ENCODE measurements at regions not wholly inside any gene's neighbourhood (a gene's known extent, or its start where the extent isn't known, plus 50 kb on each side); places are given as distances from the start of the nearest gene placed in this dataset.
A peak's percentile ranks its signal among the peaks of the same experiment; 100 is the strongest.

DNA sequence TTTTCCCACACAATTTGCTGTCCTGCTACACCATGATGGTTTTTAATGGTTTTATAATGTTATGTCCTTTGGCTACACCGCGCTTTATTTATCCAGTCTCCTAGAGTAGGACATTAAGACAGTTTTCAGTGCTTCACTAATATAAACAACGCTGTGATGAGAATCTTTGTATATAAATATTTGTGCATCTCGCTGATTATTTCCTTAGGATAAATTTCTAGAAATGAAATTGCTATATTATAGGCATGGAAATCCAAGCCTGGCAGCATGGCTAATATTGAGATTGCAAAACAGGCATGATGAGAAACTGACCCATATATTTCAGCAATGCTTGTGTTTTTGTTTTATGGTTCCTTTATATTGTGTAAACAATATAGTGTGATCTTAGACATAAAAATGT lies 81.4 kb upstream of the ATXN1 start:
- H3K36me3 ChIP-seq (ENCODE audit: control insufficient read depth in 4 of 4, insufficient read depth in 4 of 4, low read length in 3 of 4), result no peaks in the 10 kb centered on the region
- H3K27ac ChIP-seq (ENCODE audit: insufficient read depth in 1 of 2, low read depth in 1 of 2, low read length in 2 of 2, poor library complexity in 1 of 2, severe bottlenecking in 2 of 2), result no peak overlapping the region
- ChIA-PET POLR2A (no interaction called here), CTCF (no interaction called here)
- H3K27me3 ChIP-seq (replicated peaks in 2 of 5; ENCODE audit: control insufficient read depth in 4 of 5, insufficient read depth in 5 of 5, low read length in 4 of 5), result no peaks in the 10 kb centered on the region
- H3K9me3 ChIP-seq (ENCODE audit: control extremely low read depth in 1 of 5, control insufficient read depth in 4 of 5, insufficient read depth in 2 of 5, low read depth in 1 of 5, low read length in 4 of 5), result peaks cover 0 to 1% (median 0%) of the 10 kb centered on the region in 5 experiments
- H3K4me1 ChIP-seq (ENCODE audit: control extremely low read depth in 1 of 4, control insufficient read depth in 4 of 4, insufficient read depth in 4 of 4, low read length in 3 of 4), result peaks cover 2 to 21% (median 15%) of the 10 kb centered on the region in 4 experiments
- no CpG with 5 or more reads among the region's 4 CpGs for WGBS (ENCODE audit: insufficient coverage)
- no peak overlapping the region for H3K4me3 ChIP-seq (ENCODE audit: control insufficient read depth in 1 of 7, extremely low read depth in 1 of 7, insufficient read depth in 4 of 7, low read depth in 2 of 7, low read length in 6 of 7)
- no peak for DNase-seq

- H3K4me1 ChIP-seq (ENCODE audit: control extremely low read depth in 1 of 4, control insufficient read depth in 4 of 4, insufficient read depth in 4 of 4, low read length in 3 of 4), result peaks cover 2 to 34% (median 27%) of the 10 kb centered on the region in 4 experiments
- peaks cover 0 to 1% (median 0%) of the 10 kb centered on the region in 5 experiments for H3K9me3 ChIP-seq (ENCODE audit: control extremely low read depth in 1 of 5, control insufficient read depth in 4 of 5, insufficient read depth in 2 of 5, low read depth in 1 of 5, low read length in 4 of 5)
- WGBS (ENCODE audit: insufficient coverage), result 97% methylated on average over 6 of the region's 7 CpGs
- no peaks in the 10 kb centered on the region for H3K36me3 ChIP-seq (ENCODE audit: control insufficient read depth in 4 of 4, insufficient read depth in 4 of 4, low read length in 3 of 4)
- H3K4me3 ChIP-seq (ENCODE audit: control insufficient read depth in 1 of 7, extremely low read depth in 1 of 7, insufficient read depth in 4 of 7, low read depth in 2 of 7, low read length in 6 of 7), result no peak overlapping the region
- DNase-seq, result no peak
- no peaks in the 10 kb centered on the region for H3K27me3 ChIP-seq (replicated peaks in 2 of 5; ENCODE audit: control insufficient read depth in 4 of 5, insufficient read depth in 5 of 5, low read length in 4 of 5)
- ChIA-PET CTCF (interaction anchor here (1.3 to 1.5 kb wide), 2 partner anchors 22 to 105 kb away, joined by 4 to 5 read pairs; no protein-coding TSS in a partner anchor), POLR2A (no interaction called here)
- no peak overlapping the region for H3K27ac ChIP-seq (ENCODE audit: insufficient read depth in 1 of 2, low read depth in 1 of 2, low read length in 2 of 2, poor library complexity in 1 of 2, severe bottlenecking in 2 of 2)
These were observed 80.0 kb upstream of the ATXN1 start for GRCh38 chr6:16841241-16841640.

DNA sequence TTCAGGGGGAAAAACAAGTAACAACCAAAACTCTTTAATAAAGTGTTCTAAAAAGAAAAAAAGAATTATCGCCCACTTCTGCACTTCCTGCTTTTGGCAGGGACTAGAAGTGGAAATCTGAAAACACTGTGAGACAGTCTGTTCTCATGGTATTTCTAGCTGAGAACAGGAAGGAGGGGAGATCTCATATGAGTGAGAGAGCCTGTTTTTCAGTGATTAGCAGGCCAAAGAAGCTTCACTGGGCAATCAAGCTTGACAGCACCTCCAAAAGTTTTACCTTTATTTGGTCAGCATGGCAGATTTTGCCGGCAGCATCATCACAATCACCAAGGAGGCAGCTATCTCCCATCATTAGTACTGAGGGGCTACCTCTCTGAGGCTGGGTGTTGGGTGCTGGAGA lies 79.5 kb upstream of the ATXN1 start:
- Histone ChIP-seq H3K4me1 (ENCODE audit: control extremely low read depth in 1 of 4, control insufficient read depth in 4 of 4, insufficient read depth in 4 of 4, low read length in 3 of 4) (peaks cover 4 to 39% (median 32%) of the 10 kb centered on the region in 4 experiments), H3K27ac (ENCODE audit: insufficient read depth in 1 of 2, low read depth in 1 of 2, low read length in 2 of 2, poor library complexity in 1 of 2, severe bottlenecking in 2 of 2) (peak overlapping the region in 1 of 2 experiments; percentile 43), H3K27me3 (replicated peaks in 2 of 5; ENCODE audit: control insufficient read depth in 4 of 5, insufficient read depth in 5 of 5, low read length in 4 of 5) (no peaks in the 10 kb centered on the region), H3K36me3 (ENCODE audit: control insufficient read depth in 4 of 4, insufficient read depth in 4 of 4, low read length in 3 of 4) (no peaks in the 10 kb centered on the region), H3K9me3 (ENCODE audit: control extremely low read depth in 1 of 5, control insufficient read depth in 4 of 5, insufficient read depth in 2 of 5, low read depth in 1 of 5, low read length in 4 of 5) (peaks cover 0 to 1% (median 0%) of the 10 kb centered on the region in 5 experiments), H3K4me3 (ENCODE audit: control insufficient read depth in 1 of 7, extremely low read depth in 1 of 7, insufficient read depth in 4 of 7, low read depth in 2 of 7, low read length in 6 of 7) (peak overlapping the region in 1 of 7 experiments; percentile 21)
- CTCF ChIA-PET, result interaction anchor here (0.6 to 1.5 kb wide), 7 partner anchors 9 to 329 kb away, joined by 3 to 5 read pairs (median 3); no protein-coding TSS in a partner anchor
- POLR2A ChIA-PET, result no interaction called here
- peak in 2 of 3 donors; percentile 49 to 70 for DNase-seq
- 0% methylated on average over 2 of the region's 2 CpGs for WGBS (ENCODE audit: insufficient coverage)

- CTCF ChIA-PET, result interaction anchor here (0.6 to 1.5 kb wide), 7 partner anchors 10 to 330 kb away, joined by 3 to 5 read pairs (median 3); no protein-coding TSS in a partner anchor
- peaks cover 4 to 39% (median 32%) of the 10 kb centered on the region in 4 experiments for H3K4me1 ChIP-seq (ENCODE audit: control extremely low read depth in 1 of 4, control insufficient read depth in 4 of 4, insufficient read depth in 4 of 4, low read length in 3 of 4)
- no peaks in the 10 kb centered on the region for H3K36me3 ChIP-seq (ENCODE audit: control insufficient read depth in 4 of 4, insufficient read depth in 4 of 4, low read length in 3 of 4)
- WGBS (ENCODE audit: insufficient coverage), result no CpG with 5 or more reads among the region's 3 CpGs
- H3K27ac ChIP-seq (ENCODE audit: insufficient read depth in 1 of 2, low read depth in 1 of 2, low read length in 2 of 2, poor library complexity in 1 of 2, severe bottlenecking in 2 of 2), result peak overlapping the region in 1 of 2 experiments; percentile 43
- peaks cover 0 to 1% (median 0%) of the 10 kb centered on the region in 5 experiments for H3K9me3 ChIP-seq (ENCODE audit: control extremely low read depth in 1 of 5, control insufficient read depth in 4 of 5, insufficient read depth in 2 of 5, low read depth in 1 of 5, low read length in 4 of 5)
- H3K27me3 ChIP-seq (replicated peaks in 2 of 5; ENCODE audit: control insufficient read depth in 4 of 5, insufficient read depth in 5 of 5, low read length in 4 of 5), result no peaks in the 10 kb centered on the region
- peak overlapping the region in 2 of 7 experiments; percentile 7 to 21 for H3K4me3 ChIP-seq (ENCODE audit: control insufficient read depth in 1 of 7, extremely low read depth in 1 of 7, insufficient read depth in 4 of 7, low read depth in 2 of 7, low read length in 6 of 7)
- POLR2A ChIA-PET, result no interaction called here
- DNase-seq, result peak in 1 of 3 donors; percentile 25
These were observed 79.0 kb upstream of the ATXN1 start for GRCh38 chr6:16840291-16840690.

- H3K4me3 ChIP-seq (ENCODE audit: control insufficient read depth in 1 of 7, extremely low read depth in 1 of 7, insufficient read depth in 4 of 7, low read depth in 2 of 7, low read length in 6 of 7), result no peak overlapping the region
- no peak overlapping the region for H3K27ac ChIP-seq (ENCODE audit: insufficient read depth in 1 of 2, low read depth in 1 of 2, low read length in 2 of 2, poor library complexity in 1 of 2, severe bottlenecking in 2 of 2)
- peaks cover 0 to 1% (median 0%) of the 10 kb centered on the region in 5 experiments for H3K9me3 ChIP-seq (ENCODE audit: control extremely low read depth in 1 of 5, control insufficient read depth in 4 of 5, insufficient read depth in 2 of 5, low read depth in 1 of 5, low read length in 4 of 5)
- peak in 2 of 3 donors; percentile 33 to 52 for DNase-seq
- ChIA-PET POLR2A (no interaction called here), CTCF (interaction anchor here (1.0 to 1.5 kb wide), 5 partner anchors 10 to 107 kb away, joined by 3 to 4 read pairs (median 3); no protein-coding TSS in a partner anchor)
- WGBS (ENCODE audit: insufficient coverage), result 100% methylated on average over 1 of the region's 2 CpGs
- H3K36me3 ChIP-seq (ENCODE audit: control insufficient read depth in 4 of 4, insufficient read depth in 4 of 4, low read length in 3 of 4), result no peaks in the 10 kb centered on the region
- H3K4me1 ChIP-seq (ENCODE audit: control extremely low read depth in 1 of 4, control insufficient read depth in 4 of 4, insufficient read depth in 4 of 4, low read length in 3 of 4), result peaks cover 4 to 39% (median 32%) of the 10 kb centered on the region in 4 experiments
- H3K27me3 ChIP-seq (replicated peaks in 2 of 5; ENCODE audit: control insufficient read depth in 4 of 5, insufficient read depth in 5 of 5, low read length in 4 of 5), result no peaks in the 10 kb centered on the region
These were observed 78.4 kb upstream of the ATXN1 start for GRCh38 chr6:16839631-16840179.

DNA sequence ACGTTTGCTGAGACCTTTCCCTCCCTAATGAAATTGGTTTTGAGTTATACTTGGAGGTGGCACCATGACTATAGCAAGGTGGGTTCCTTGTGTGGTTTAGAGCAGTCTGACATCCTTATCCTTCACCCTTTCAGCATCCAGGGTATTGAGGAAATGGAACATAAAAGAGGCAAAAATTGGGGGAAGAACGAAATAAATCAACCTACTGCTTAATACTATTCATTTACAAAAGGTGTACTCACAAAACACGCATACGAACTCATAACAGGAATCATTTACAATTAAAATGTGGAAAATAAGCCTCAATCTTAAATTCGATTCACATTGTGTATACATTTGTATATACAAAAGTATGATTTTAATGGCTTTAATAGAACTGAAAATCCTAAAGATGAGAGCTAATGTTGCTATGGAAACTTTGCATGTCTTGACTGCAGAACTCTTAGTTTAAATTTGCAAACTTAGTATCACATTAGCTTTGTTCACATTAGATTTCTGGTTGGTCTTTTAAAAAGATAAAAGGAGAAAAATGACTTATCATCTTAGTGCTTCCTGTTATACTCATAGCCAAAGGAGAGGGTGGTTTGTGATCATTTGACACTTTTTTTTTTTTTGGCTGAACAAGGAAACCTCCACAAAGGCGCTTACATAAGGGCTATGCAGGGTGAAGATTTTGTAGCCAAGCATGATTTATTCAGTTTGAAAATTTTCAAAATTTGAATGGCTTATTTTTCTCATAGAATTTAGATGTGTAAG lies 76.1 kb upstream of the ATXN1 start:
- H3K27me3 ChIP-seq (replicated peaks in 2 of 5; ENCODE audit: control insufficient read depth in 4 of 5, insufficient read depth in 5 of 5, low read length in 4 of 5), result no peaks in the 10 kb centered on the region
- 33% methylated on average over 1 of the region's 6 CpGs for WGBS (ENCODE audit: insufficient coverage)
- H3K27ac ChIP-seq (ENCODE audit: insufficient read depth in 1 of 2, low read depth in 1 of 2, low read length in 2 of 2, poor library complexity in 1 of 2, severe bottlenecking in 2 of 2), result no peak overlapping the region
- ChIA-PET POLR2A (no interaction called here), CTCF (interaction anchor here (0.6 to 2.1 kb wide), 5 partner anchors 11 to 141 kb away, joined by 3 to 8 read pairs (median 3); no protein-coding TSS in a partner anchor)
- peak in 2 of 3 donors; percentile 66 to 76 for DNase-seq
- peaks cover 4 to 39% (median 32%) of the 10 kb centered on the region in 4 experiments for H3K4me1 ChIP-seq (ENCODE audit: control extremely low read depth in 1 of 4, control insufficient read depth in 4 of 4, insufficient read depth in 4 of 4, low read length in 3 of 4)
- peaks cover 0 to 1% (median 0%) of the 10 kb centered on the region in 5 experiments for H3K9me3 ChIP-seq (ENCODE audit: control extremely low read depth in 1 of 5, control insufficient read depth in 4 of 5, insufficient read depth in 2 of 5, low read depth in 1 of 5, low read length in 4 of 5)
- H3K4me3 ChIP-seq (ENCODE audit: control insufficient read depth in 1 of 7, extremely low read depth in 1 of 7, insufficient read depth in 4 of 7, low read depth in 2 of 7, low read length in 6 of 7), result peak overlapping the region in 1 of 7 experiments; percentile 64
- H3K36me3 ChIP-seq (ENCODE audit: control insufficient read depth in 4 of 4, insufficient read depth in 4 of 4, low read length in 3 of 4), result no peaks in the 10 kb centered on the region

All from common myeloid progenitor, CD34-positive (primary cell).